Naive B cell (primary cell): ENCODE measurements at regions not wholly inside any gene's neighbourhood (a gene's known extent, or its start where the extent isn't known, plus 50 kb on each side); places are given as distances from the start of the nearest gene placed in this dataset.
"Not testable (repeated sequence)": the region's sequence is repeated elsewhere in the genome, so short reads cannot be mapped to it uniquely, and the experiment has no call there.

Source experiments
- ATAC-seq, 2 donors: fragments of 150-1000 bp; cut with Tn5 transposase; 2 replicates each; pipeline ENCODE4 v1.10.0; 2021; ENCODE audit warnings: low read depth in 2 of 2, mild to moderate bottlenecking in 2 of 2, moderate library complexity in 2 of 2
- DNase-seq: peaks from one replicate; pipeline ENCODE4 v3.0.0; 2022
- H3K27ac Mint-ChIP-seq, 6 donors: one replicate each; pipeline ENCODE4 v1.8.0; 2020 to 2022; ENCODE audit warnings: mild to moderate bottlenecking in 6 of 6, mixed read lengths in 6 of 6, moderate library complexity in 5 of 6, inconsistent platforms in 2 of 6
- H3K27me3 Mint-ChIP-seq, 3 donors: one replicate each; pipeline ENCODE4 v1.8.0; 2021 to 2022; ENCODE audit warnings: mixed read lengths in 3 of 3, mild to moderate bottlenecking in 1 of 3
- H3K36me3 Mint-ChIP-seq, 2 donors: one replicate each; pipeline ENCODE4 v1.8.0; 2020 to 2022; ENCODE audit warnings: mixed read lengths in 2 of 2, inconsistent platforms in 1 of 2, mild to moderate bottlenecking in 1 of 2
- H3K4me1 Mint-ChIP-seq, 3 donors: one replicate each; pipeline ENCODE4 v1.8.0; 2020 to 2022; ENCODE audit warnings: mixed read lengths in 3 of 3, inconsistent platforms in 1 of 3, mild to moderate bottlenecking in 1 of 3, moderate library complexity in 1 of 3
- H3K4me3 Mint-ChIP-seq, 8 donors: one replicate each; pipeline ENCODE4 v1.8.0; 2020 to 2022; ENCODE audit warnings: mild to moderate bottlenecking in 8 of 8, mixed read lengths in 8 of 8, moderate library complexity in 8 of 8, inconsistent platforms in 2 of 8
- H3K9me3 Mint-ChIP-seq, 7 donors: one replicate each; pipeline ENCODE4 v1.8.0; 2020 to 2022; ENCODE audit warnings: mixed read lengths in 7 of 7, mild to moderate bottlenecking in 5 of 7, inconsistent platforms in 2 of 7, moderate library complexity in 1 of 7

- not testable (repeated sequence) for ATAC-seq, H3K9me3 Mint-ChIP-seq, H3K4me3 Mint-ChIP-seq, H3K36me3 Mint-ChIP-seq, H3K27ac Mint-ChIP-seq, DNase-seq
- Mint-ChIP-seq H3K4me1 (peaks cover 10 to 17% (median 15%) of the 10 kb centered on the region in 3 donors), H3K27me3 (peaks cover 0 to 10% (median 8%) of the 10 kb centered on the region in 3 donors)
These were observed 143.6 kb downstream of the IGLL1 start for GRCh38 chr22:23436354-23437106.

- not testable (repeated sequence) for ATAC-seq, H3K27ac Mint-ChIP-seq, H3K36me3 Mint-ChIP-seq, H3K9me3 Mint-ChIP-seq, H3K4me3 Mint-ChIP-seq, DNase-seq
- H3K27me3 Mint-ChIP-seq: peaks cover 0 to 11% (median 8%) of the 10 kb centered on the region in 3 donors
- peaks cover 10 to 20% (median 15%) of the 10 kb centered on the region in 3 donors for H3K4me1 Mint-ChIP-seq
These were observed 144.9 kb downstream of the IGLL1 start for GRCh38 chr22:23435186-23435585.

- H3K36me3 Mint-ChIP-seq, H3K27ac Mint-ChIP-seq, ATAC-seq, DNase-seq: not testable (repeated sequence)
- Mint-ChIP-seq H3K9me3 (peaks cover 3 to 14% (median 9%) of the 10 kb centered on the region in 7 donors), H3K4me1 (peaks cover 10 to 20% (median 15%) of the 10 kb centered on the region in 3 donors), H3K4me3 (peak overlapping the region in 4 of 8 donors; percentile 30 to 88 (median 47)), H3K27me3 (peaks cover 0 to 11% (median 8%) of the 10 kb centered on the region in 3 donors)
These were observed 145.8 kb downstream of the IGLL1 start for GRCh38 chr22:23434198-23434830.

- Mint-ChIP-seq H3K27ac (peak overlapping the region in 2 of 6 donors; percentile 10 to 15), H3K4me1 (peaks cover 10 to 20% (median 15%) of the 10 kb centered on the region in 3 donors), H3K9me3 (peaks cover 3 to 15% (median 11%) of the 10 kb centered on the region in 7 donors), H3K4me3 (peak overlapping the region; percentile 39 to 91 (median 80))
- ATAC-seq (peak; percentile 96 to 98), DNase-seq (peak; percentile 48)
- not testable (repeated sequence) for H3K27me3 Mint-ChIP-seq, H3K36me3 Mint-ChIP-seq
These were observed 146.7 kb downstream of the IGLL1 start for GRCh38 chr22:23433127-23434005.

GRCh38 chr22:23432719-23433118 lies 147.4 kb downstream of the IGLL1 start:
- not testable (repeated sequence) for H3K27ac Mint-ChIP-seq, DNase-seq, ATAC-seq, H3K27me3 Mint-ChIP-seq, H3K36me3 Mint-ChIP-seq
- peaks cover 3 to 17% (median 14%) of the 10 kb centered on the region in 7 donors for H3K9me3 Mint-ChIP-seq
- H3K4me3 Mint-ChIP-seq: peak overlapping the region; percentile 39 to 91 (median 80)
- peaks cover 10 to 20% (median 15%) of the 10 kb centered on the region in 3 donors for H3K4me1 Mint-ChIP-seq

GRCh38 chr22:23431337-23432072 lies 148.6 kb downstream of the IGLL1 start:
- Mint-ChIP-seq H3K9me3 (peaks cover 3 to 18% (median 15%) of the 10 kb centered on the region in 7 donors), H3K36me3 (peaks cover 0 to 8% of the 10 kb centered on the region in 2 donors), H3K4me3 (peak overlapping the region in 3 of 8 donors; percentile 36 to 61 (median 55)), H3K27me3 (peaks cover 0 to 5% (median 0%) of the 10 kb centered on the region in 3 donors), H3K27ac (peak overlapping the region in 2 of 6 donors; percentile 36 to 88), H3K4me1 (peaks cover 10 to 20% (median 19%) of the 10 kb centered on the region in 3 donors)
- DNase-seq (no peak), ATAC-seq (no peak)

- peak overlapping the region in 1 of 8 donors; percentile 59 for H3K4me3 Mint-ChIP-seq
- peak overlapping the region in 5 of 6 donors; percentile 64 to 84 (median 69) for H3K27ac Mint-ChIP-seq
- H3K9me3 Mint-ChIP-seq: peaks cover 0 to 10% (median 6%) of the 10 kb centered on the region in 7 donors
- H3K4me1 Mint-ChIP-seq: peaks cover 7 to 25% (median 22%) of the 10 kb centered on the region in 3 donors
- ATAC-seq, H3K27me3 Mint-ChIP-seq, DNase-seq, H3K36me3 Mint-ChIP-seq: not testable (repeated sequence)
These were observed 155.5 kb downstream of the IGLL1 start for GRCh38 chr22:23424551-23425068.

GRCh38 chr22:23424031-23424430 lies 156.1 kb downstream of the IGLL1 start:
- DNase-seq (no peak), ATAC-seq (peak; percentile 26 to 50)
- H3K4me1 Mint-ChIP-seq: peaks cover 7 to 25% (median 22%) of the 10 kb centered on the region in 3 donors
- H3K27ac Mint-ChIP-seq: peak overlapping the region; percentile 38 to 84 (median 68)
- peak overlapping the region in 1 of 8 donors; percentile 61 for H3K4me3 Mint-ChIP-seq
- peaks cover 0 to 8% (median 3%) of the 10 kb centered on the region in 7 donors for H3K9me3 Mint-ChIP-seq
- no peaks in the 10 kb centered on the region for H3K27me3 Mint-ChIP-seq
- H3K36me3 Mint-ChIP-seq: no peaks in the 10 kb centered on the region

GRCh38 chr22:23422281-23422680 lies 157.8 kb downstream of the IGLL1 start:
- Mint-ChIP-seq H3K27ac (peak overlapping the region in 1 of 6 donors; percentile 71), H3K27me3 (peaks cover 0 to 10% (median 0%) of the 10 kb centered on the region in 3 donors), H3K4me1 (peaks cover 7 to 25% (median 22%) of the 10 kb centered on the region in 3 donors)
- H3K36me3 Mint-ChIP-seq, H3K9me3 Mint-ChIP-seq, DNase-seq, H3K4me3 Mint-ChIP-seq, ATAC-seq: not testable (repeated sequence)

- not testable (repeated sequence) for ATAC-seq, H3K9me3 Mint-ChIP-seq, H3K4me3 Mint-ChIP-seq, H3K36me3 Mint-ChIP-seq, DNase-seq
- Mint-ChIP-seq H3K27me3 (peaks cover 0 to 10% (median 0%) of the 10 kb centered on the region in 3 donors), H3K27ac (peak overlapping the region in 1 of 6 donors; percentile 60), H3K4me1 (peaks cover 7 to 24% (median 16%) of the 10 kb centered on the region in 3 donors)
These were observed 158.8 kb downstream of the IGLL1 start for GRCh38 chr22:23421300-23421699.

- Mint-ChIP-seq H3K9me3 (no peaks in the 10 kb centered on the region), H3K27me3 (peaks cover 0 to 10% (median 7%) of the 10 kb centered on the region in 3 donors), H3K27ac (peak overlapping the region in 1 of 6 donors; percentile 76), H3K36me3 (no peaks in the 10 kb centered on the region), H3K4me1 (peaks cover 7 to 14% (median 13%) of the 10 kb centered on the region in 3 donors), H3K4me3 (no peak overlapping the region)
- no peak for ATAC-seq
- no peak for DNase-seq
These were observed 160.2 kb downstream of the IGLL1 start for GRCh38 chr22:23419931-23420330.

GRCh38 chr22:23419171-23419570 lies 160.9 kb downstream of the IGLL1 start:
- no peak for DNase-seq
- no peak overlapping the region for H3K4me3 Mint-ChIP-seq
- peaks cover 0 to 10% (median 7%) of the 10 kb centered on the region in 3 donors for H3K27me3 Mint-ChIP-seq
- no peak for ATAC-seq
- H3K36me3 Mint-ChIP-seq: no peaks in the 10 kb centered on the region
- peaks cover 4 to 8% (median 7%) of the 10 kb centered on the region in 3 donors for H3K4me1 Mint-ChIP-seq
- no peaks in the 10 kb centered on the region for H3K9me3 Mint-ChIP-seq
- H3K27ac Mint-ChIP-seq: no peak overlapping the region
